CD4-positive, CD25-positive, alpha-beta regulatory T cell (primary cell): ENCODE measurements at regions not wholly inside any gene's neighbourhood (a gene's known extent, or its start where the extent isn't known, plus 50 kb on each side); places are given as distances from the start of the nearest gene placed in this dataset.
"Not testable (repeated sequence)": the region's sequence is repeated elsewhere in the genome, so short reads cannot be mapped to it uniquely, and the experiment has no call there.

ENCODE experiments used
- ATAC-seq, 2 donors: fragments of 150-1000 bp; cut with Tn5 transposase; one replicate each; pipeline ENCODE4 v1.10.0; 2021; ENCODE audit warnings: low read depth in 2 of 2, moderate number of reproducible peaks in 2 of 2, moderate library complexity in 1 of 2
- DNase-seq, 3 donors: peaks; one replicate each; pipeline versions ENCODE4 v3.0.0 to v3.0.0-alpha.2; 2012 to 2022; ENCODE audit warnings: mixed read lengths in 1 of 3
- H3K27ac ChIP-seq: one replicate; pipeline ENCODE4 v1.7.0; 2013; ENCODE audit warnings: mild to moderate bottlenecking, low read length; ENCODE audit not compliant: insufficient read depth, poor library complexity, severe bottlenecking
- H3K27me3 ChIP-seq: one replicate; pipeline ENCODE4 v1.7.0; 2013; ENCODE audit warnings: low read length; ENCODE audit not compliant: control insufficient read depth, insufficient read depth
- H3K36me3 ChIP-seq: one replicate; pipeline ENCODE4 v1.7.0; 2013; ENCODE audit warnings: mild to moderate bottlenecking, low read length, moderate library complexity; ENCODE audit not compliant: control insufficient read depth, insufficient read depth
- H3K4me1 ChIP-seq: 2 replicates; pipeline ENCODE4 v1.7.0; 2013; ENCODE audit warnings: mild to moderate bottlenecking, low read length; ENCODE audit not compliant: insufficient read depth, control insufficient read depth, poor library complexity, severe bottlenecking
- H3K4me3 ChIP-seq: one replicate; pipeline ENCODE4 v1.7.0; 2013; ENCODE audit warnings: low read depth, mild to moderate bottlenecking, low read length, moderate library complexity
- H3K9me3 ChIP-seq, 2 experiments: 1 replicate in 1 of 2; 2 replicates in 1 of 2; pipeline ENCODE4 v1.7.0; 2013; ENCODE audit warnings: low read length in 2 of 2, mild to moderate bottlenecking in 1 of 2, moderate library complexity in 1 of 2; ENCODE audit not compliant: control insufficient read depth in 2 of 2
- H3K27ac Mint-ChIP-seq, 3 donors: one replicate each; pipeline ENCODE4 v1.8.0; 2020 to 2022; ENCODE audit warnings: mild to moderate bottlenecking in 3 of 3, mixed read lengths in 3 of 3, moderate library complexity in 2 of 3
- H3K27me3 Mint-ChIP-seq: one replicate; pipeline ENCODE4 v1.8.0; 2022; ENCODE audit warnings: mild to moderate bottlenecking, mixed read lengths
- H3K36me3 Mint-ChIP-seq: one replicate; pipeline ENCODE4 v1.8.0; 2020; ENCODE audit warnings: mixed read lengths
- H3K4me1 Mint-ChIP-seq, 4 donors: one replicate each; pipeline ENCODE4 v1.8.0; 2020 to 2022; ENCODE audit warnings: mixed read lengths in 4 of 4, mild to moderate bottlenecking in 1 of 4
- H3K4me3 Mint-ChIP-seq, 4 donors: one replicate each; pipeline ENCODE4 v1.8.0; 2020 to 2022; ENCODE audit warnings: mild to moderate bottlenecking in 4 of 4, mixed read lengths in 4 of 4, moderate library complexity in 3 of 4
- H3K9me3 Mint-ChIP-seq, 7 donors: one replicate each; pipeline ENCODE4 v1.8.0; 2020 to 2022; ENCODE audit warnings: mixed read lengths in 7 of 7, mild to moderate bottlenecking in 3 of 7, moderate library complexity in 2 of 7

DNA sequence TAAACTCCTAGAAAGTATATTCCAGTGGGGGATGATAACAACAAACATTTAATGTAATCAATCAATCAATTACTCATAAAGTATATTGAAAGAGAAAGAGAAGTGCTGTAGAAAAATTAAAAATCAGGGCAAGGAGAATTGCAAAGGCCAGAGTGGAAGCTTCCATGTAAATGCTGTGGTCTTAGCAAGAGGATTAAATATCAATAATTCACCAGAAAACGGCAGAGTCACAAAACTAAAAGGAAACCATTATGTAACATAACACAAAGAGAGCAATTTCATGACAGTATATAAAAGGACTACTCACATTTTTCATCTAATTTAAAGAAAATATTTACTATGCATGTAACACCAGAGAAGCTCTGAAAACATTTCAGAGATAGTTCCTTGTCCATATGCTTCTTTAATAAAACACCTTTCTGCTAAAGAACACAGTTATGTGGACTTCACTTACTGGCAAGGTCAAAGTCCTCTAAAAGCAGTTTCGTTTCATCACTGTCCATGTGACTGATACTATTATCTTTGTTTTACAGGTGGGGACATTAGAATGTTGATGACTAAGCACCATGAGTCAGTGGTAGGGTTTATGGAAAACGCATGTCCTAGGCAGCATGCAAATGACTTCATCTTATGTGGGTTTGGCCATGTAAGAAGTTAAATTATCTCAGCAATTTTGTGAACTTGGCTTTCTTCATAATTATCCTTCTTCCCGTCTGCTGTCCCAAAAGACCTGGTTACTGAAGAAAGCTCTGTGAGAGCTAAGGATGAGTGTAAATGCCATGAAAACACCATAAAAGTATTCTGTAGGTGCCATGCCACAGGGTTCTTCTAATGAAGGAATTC is 185.8 kb upstream of the TENT5A start:
- Histone ChIP-seq H3K27me3 (no peaks in the 10 kb centered on the region), H3K4me1 (no peaks in the 10 kb centered on the region), H3K4me3 (no peak overlapping the region), H3K36me3 (no peaks in the 10 kb centered on the region), H3K9me3 (no peaks in the 10 kb centered on the region), H3K27ac (no peak overlapping the region)
- Mint-ChIP-seq H3K9me3 (peaks cover 0 to 9% (median 2%) of the 10 kb centered on the region in 7 donors), H3K4me1 (no peaks in the 10 kb centered on the region), H3K4me3 (no peak overlapping the region), H3K36me3 (no peaks in the 10 kb centered on the region), H3K27ac (no peak overlapping the region), H3K27me3 (no peaks in the 10 kb centered on the region)
- no peak for ATAC-seq
- DNase-seq: no peak

DNA sequence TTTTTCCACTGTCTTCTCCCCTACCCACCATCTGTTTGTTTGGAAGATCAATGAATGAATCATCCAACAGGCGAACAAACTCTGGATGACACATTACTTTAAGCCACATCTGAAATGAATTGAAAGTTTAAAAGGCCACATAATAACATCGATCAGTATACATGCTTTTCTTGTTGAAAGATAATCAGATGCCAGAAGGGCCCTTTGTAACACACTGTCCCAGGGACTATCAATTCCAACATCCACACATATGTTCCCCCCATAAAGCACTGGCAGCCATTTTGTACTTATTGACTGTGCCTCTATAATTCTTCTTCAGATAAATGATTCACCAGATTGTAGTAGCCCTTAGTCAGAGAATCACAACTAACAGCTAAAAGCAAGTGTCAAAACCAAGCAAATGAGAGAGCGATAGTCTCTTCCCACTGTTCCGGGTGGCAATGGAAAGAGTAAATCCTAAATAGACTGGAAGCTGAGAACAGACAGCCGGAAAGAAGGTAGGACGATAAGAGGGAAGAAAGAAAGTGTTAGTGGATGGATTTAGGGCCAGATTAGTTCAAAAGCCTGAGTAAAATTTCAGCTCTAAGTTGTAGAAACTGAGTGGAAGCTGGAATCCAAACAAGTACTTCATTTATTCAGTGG is 184.9 kb upstream of the TENT5A start:
- Histone ChIP-seq H3K27me3 (no peaks in the 10 kb centered on the region), H3K27ac (no peak overlapping the region), H3K9me3 (no peaks in the 10 kb centered on the region), H3K4me1 (no peaks in the 10 kb centered on the region), H3K4me3 (no peak overlapping the region), H3K36me3 (no peaks in the 10 kb centered on the region)
- H3K9me3 Mint-ChIP-seq: peaks cover 0 to 9% (median 4%) of the 10 kb centered on the region in 7 donors
- peak overlapping the region in 1 of 3 donors; percentile 54 for H3K27ac Mint-ChIP-seq
- no peak for DNase-seq
- no peaks in the 10 kb centered on the region for H3K4me1 Mint-ChIP-seq
- ATAC-seq: no peak
- H3K4me3 Mint-ChIP-seq: no peak overlapping the region
- no peaks in the 10 kb centered on the region for H3K36me3 Mint-ChIP-seq
- H3K27me3 Mint-ChIP-seq: no peaks in the 10 kb centered on the region

GRCh38 chr6:81934936-81935335 is 182.5 kb upstream of the TENT5A start:
- Histone ChIP-seq H3K36me3 (no peaks in the 10 kb centered on the region), H3K27me3 (no peaks in the 10 kb centered on the region), H3K27ac (no peak overlapping the region), H3K4me1 (no peaks in the 10 kb centered on the region), H3K4me3 (no peak overlapping the region), H3K9me3 (no peaks in the 10 kb centered on the region)
- Mint-ChIP-seq H3K36me3 (no peaks in the 10 kb centered on the region), H3K27ac (no peak overlapping the region), H3K27me3 (no peaks in the 10 kb centered on the region), H3K9me3 (peaks cover 0 to 5% (median 3%) of the 10 kb centered on the region in 7 donors), H3K4me1 (no peaks in the 10 kb centered on the region), H3K4me3 (no peak overlapping the region)
- ATAC-seq (no peak), DNase-seq (no peak)

- H3K36me3 ChIP-seq: no peaks in the 10 kb centered on the region
- Mint-ChIP-seq H3K36me3 (no peaks in the 10 kb centered on the region), H3K9me3 (peaks cover 0 to 5% (median 3%) of the 10 kb centered on the region in 7 donors), H3K27ac (no peak overlapping the region), H3K4me1 (no peaks in the 10 kb centered on the region), H3K4me3 (no peak overlapping the region), H3K27me3 (no peaks in the 10 kb centered on the region)
- no peak overlapping the region for H3K27ac ChIP-seq
- DNase-seq (no peak), ATAC-seq (no peak)
- no peak overlapping the region for H3K4me3 ChIP-seq
- no peaks in the 10 kb centered on the region for H3K9me3 ChIP-seq
- no peaks in the 10 kb centered on the region for H3K4me1 ChIP-seq
- no peaks in the 10 kb centered on the region for H3K27me3 ChIP-seq
Observed at GRCh38 chr6:81933608-81934051, 181.1 kb upstream of the TENT5A start.

DNA sequence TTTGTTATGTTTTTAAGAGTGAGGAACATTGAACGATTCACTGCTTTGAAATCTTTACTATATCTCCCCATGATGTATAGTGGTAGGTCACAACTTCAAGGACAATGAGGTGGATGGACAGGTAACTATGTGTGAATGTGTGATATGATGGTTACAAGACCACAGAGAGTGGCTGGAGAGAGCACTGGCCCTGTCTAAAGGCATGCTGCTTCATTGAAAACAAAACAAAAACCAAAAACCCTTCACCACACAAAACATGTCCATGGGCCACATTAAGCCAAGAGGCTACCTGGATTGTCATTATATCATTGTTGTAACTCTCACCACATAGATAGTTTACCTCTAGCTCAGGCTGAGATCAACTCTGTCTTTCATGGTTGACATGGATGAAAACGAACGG is 180.6 kb upstream of the TENT5A start:
- H3K4me3 ChIP-seq: no peak overlapping the region
- Mint-ChIP-seq H3K36me3 (no peaks in the 10 kb centered on the region), H3K4me3 (no peak overlapping the region), H3K4me1 (no peaks in the 10 kb centered on the region), H3K27ac (no peak overlapping the region), H3K27me3 (no peaks in the 10 kb centered on the region), H3K9me3 (peaks cover 0 to 5% (median 3%) of the 10 kb centered on the region in 7 donors)
- no peak for ATAC-seq
- no peaks in the 10 kb centered on the region for H3K36me3 ChIP-seq
- H3K9me3 ChIP-seq: no peaks in the 10 kb centered on the region
- H3K27ac ChIP-seq: no peak overlapping the region
- no peaks in the 10 kb centered on the region for H3K4me1 ChIP-seq
- DNase-seq: no peak
- no peaks in the 10 kb centered on the region for H3K27me3 ChIP-seq

DNA sequence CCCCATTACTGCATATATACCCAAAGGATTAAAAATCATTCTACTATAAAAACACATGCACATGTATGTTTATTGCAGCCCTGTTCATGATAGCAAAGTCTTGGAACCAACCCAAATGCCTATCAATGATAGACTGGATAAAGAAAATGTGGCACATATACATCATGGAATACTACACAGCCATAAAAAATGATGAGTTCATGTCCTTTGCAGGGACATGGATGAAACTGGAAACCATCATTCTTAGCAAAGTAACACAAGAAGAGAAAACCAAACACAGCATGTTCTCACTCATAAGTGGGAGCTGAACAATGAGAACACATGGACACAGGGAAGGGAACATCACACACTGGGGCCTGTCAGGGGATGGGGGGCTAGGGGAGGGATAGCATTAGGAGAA is 180.0 kb upstream of the TENT5A start:
- H3K4me3 ChIP-seq, ATAC-seq, H3K9me3 Mint-ChIP-seq: not testable (repeated sequence)

GRCh38 chr6:81929828-81930227 is 177.3 kb upstream of the TENT5A start:
- H3K36me3 Mint-ChIP-seq: no peaks in the 10 kb centered on the region
- no peak for ATAC-seq
- DNase-seq: no peak
- no peaks in the 10 kb centered on the region for H3K27me3 Mint-ChIP-seq
- no peak overlapping the region for H3K4me3 Mint-ChIP-seq
- H3K4me1 Mint-ChIP-seq: no peaks in the 10 kb centered on the region
- no peak overlapping the region for H3K27ac Mint-ChIP-seq
- H3K9me3 Mint-ChIP-seq: peaks cover 0 to 4% (median under 1%) of the 10 kb centered on the region in 7 donors
- Histone ChIP-seq H3K9me3 (no peaks in the 10 kb centered on the region), H3K4me3 (no peak overlapping the region), H3K27me3 (no peaks in the 10 kb centered on the region), H3K4me1 (no peaks in the 10 kb centered on the region), H3K27ac (no peak overlapping the region), H3K36me3 (no peaks in the 10 kb centered on the region)

More for the DNA sequence above, 180.0 kb upstream of the TENT5A start:
- H3K36me3 Mint-ChIP-seq, DNase-seq, H3K4me1 Mint-ChIP-seq, H3K27me3 Mint-ChIP-seq, H3K36me3 ChIP-seq, H3K4me3 Mint-ChIP-seq, H3K27me3 ChIP-seq, H3K4me1 ChIP-seq, H3K27ac ChIP-seq, H3K9me3 ChIP-seq, H3K27ac Mint-ChIP-seq: not testable (repeated sequence)

- no peak for DNase-seq
- Mint-ChIP-seq H3K27me3 (no peaks in the 10 kb centered on the region), H3K4me1 (no peaks in the 10 kb centered on the region), H3K36me3 (no peaks in the 10 kb centered on the region), H3K4me3 (no peak overlapping the region), H3K27ac (no peak overlapping the region), H3K9me3 (peaks cover 0 to 7% (median 4%) of the 10 kb centered on the region in 7 donors)
- Histone ChIP-seq H3K27me3 (no peaks in the 10 kb centered on the region), H3K27ac (no peak overlapping the region), H3K4me3 (no peak overlapping the region), H3K9me3 (no peaks in the 10 kb centered on the region), H3K36me3 (no peaks in the 10 kb centered on the region), H3K4me1 (no peaks in the 10 kb centered on the region)
- no peak for ATAC-seq
Observed at GRCh38 chr6:81925201-81925600, 172.7 kb upstream of the TENT5A start.
